Keratinocyte (primary cell): ENCODE measurements at regions not wholly inside any gene's neighbourhood (a gene's known extent, or its start where the extent isn't known, plus 50 kb on each side); places are given as distances from the start of the nearest gene placed in this dataset.

ENCODE experiments used
- DNase-seq: peaks from one replicate; pipeline ENCODE4 v3.0.0-alpha.2; 2011; ENCODE audit warnings: low read depth, missing footprints, low spot score
- FAIRE-seq: peaks from 2 replicates; lab custom pipeline; 2011; peaks lifted over from hg19 to GRCh38; lab: Jason Lieb, UNC
- H2AFZ ChIP-seq: 2 replicates; pipeline ENCODE4 v1.6.0; 2012; ENCODE audit warnings: low read length, control low read depth, inconsistent platforms; ENCODE audit not compliant: control insufficient read depth
- H3K27ac ChIP-seq: 2 replicates; pipeline ENCODE4 v1.5.1; 2011; ENCODE audit warnings: low read length; ENCODE audit not compliant: control insufficient read depth, insufficient read depth
- H3K27me3 ChIP-seq: 3 replicates; pipeline ENCODE4 v1.6.0; 2011; ENCODE audit warnings: low read length; ENCODE audit not compliant: control insufficient read depth, insufficient read depth; ENCODE audit errors: extremely low read depth
- H3K36me3 ChIP-seq, 2 experiments: 2 replicates in 1 of 2; 3 replicates in 1 of 2; pipeline ENCODE4 v1.5.1; 2011; ENCODE audit warnings: low read length in 2 of 2, mild to moderate bottlenecking in 1 of 2; ENCODE audit not compliant: control insufficient read depth in 2 of 2, insufficient read depth in 2 of 2; ENCODE audit errors: extremely low read depth in 1 of 2
- H3K4me1 ChIP-seq: 3 replicates; pipeline ENCODE4 v1.5.1; 2011; ENCODE audit warnings: low read length; ENCODE audit not compliant: control insufficient read depth, insufficient read depth; ENCODE audit errors: extremely low read depth
- H3K4me2 ChIP-seq: 3 replicates; pipeline ENCODE4 v1.6.0; 2011; ENCODE audit warnings: low read depth, low read length; ENCODE audit not compliant: control insufficient read depth, insufficient read depth; ENCODE audit errors: extremely low read depth
- H3K4me3 ChIP-seq, 3 experiments: fragments of 200-600 bp in 1 of 3; sonication (generic) in 1 of 3; 2 replicates in 2 of 3; 3 replicates in 1 of 3; pipeline ENCODE4 v1.5.1; 2011 to 2016; ENCODE audit warnings: low read length in 3 of 3, mild to moderate bottlenecking in 3 of 3, control low read depth in 2 of 3, inconsistent platforms in 1 of 3, low read depth in 1 of 3, mixed read lengths in 1 of 3, mixed run types in 1 of 3, moderate library complexity in 1 of 3; ENCODE audit not compliant: control insufficient read depth in 2 of 3, insufficient read depth in 2 of 3; ENCODE audit errors: extremely low read depth in 1 of 3
- H3K79me2 ChIP-seq: 2 replicates; pipeline ENCODE4 v1.6.0; 2012; ENCODE audit warnings: low read length; ENCODE audit not compliant: control insufficient read depth, insufficient read depth
- H3K9ac ChIP-seq: 3 replicates; pipeline ENCODE4 v1.6.0; 2011; ENCODE audit warnings: low read length; ENCODE audit not compliant: control insufficient read depth, insufficient read depth; ENCODE audit errors: extremely low read depth
- H3K9me1 ChIP-seq: 3 replicates; pipeline ENCODE4 v1.6.0; 2011; ENCODE audit warnings: low read length; ENCODE audit not compliant: control insufficient read depth, insufficient read depth; ENCODE audit errors: extremely low read depth
- H3K9me3 ChIP-seq: 2 replicates; pipeline ENCODE4 v1.5.1; 2012; ENCODE audit warnings: low read depth, low read length; ENCODE audit not compliant: control insufficient read depth
- H4K20me1 ChIP-seq: 3 replicates; pipeline ENCODE4 v1.6.0; 2011; ENCODE audit warnings: low read length; ENCODE audit not compliant: control insufficient read depth, insufficient read depth; ENCODE audit errors: extremely low read depth
- EZH2 ChIP-seq: IDR thresholded peaks from one replicate; pipeline ENCODE4 v1.6.1; 2012; ENCODE audit warnings: inconsistent platforms, mild to moderate bottlenecking, low read length, moderate library complexity
- dilution Hi-C: fragments of 300-500 bp; cut with MboI; formaldehyde crosslinking; loops from one replicate; pipeline ENCODE4 v1.7.0; 2020; ENCODE audit warnings: low sequenced_read_pairs; ENCODE audit not compliant: extremely low pct_ligation_motif_present
- TF ChIP-seq, protein P1 (sequence below), 3 experiments: IDR thresholded peaks in 1 of 3; conservative IDR thresholded peaks in 1 of 3; optimal IDR thresholded peaks in 1 of 3; 2 replicates in 2 of 3; 3 replicates in 1 of 3; pipeline versions ENCODE3 to v1.5.1; 2011; ENCODE audit warnings: low read length in 3 of 3, mild to moderate bottlenecking in 3 of 3, moderate library complexity in 2 of 3, control low read depth in 1 of 3, inconsistent platforms in 1 of 3; ENCODE audit not compliant: insufficient read depth in 2 of 3; ENCODE audit errors: extremely low read depth in 1 of 3

DNA sequence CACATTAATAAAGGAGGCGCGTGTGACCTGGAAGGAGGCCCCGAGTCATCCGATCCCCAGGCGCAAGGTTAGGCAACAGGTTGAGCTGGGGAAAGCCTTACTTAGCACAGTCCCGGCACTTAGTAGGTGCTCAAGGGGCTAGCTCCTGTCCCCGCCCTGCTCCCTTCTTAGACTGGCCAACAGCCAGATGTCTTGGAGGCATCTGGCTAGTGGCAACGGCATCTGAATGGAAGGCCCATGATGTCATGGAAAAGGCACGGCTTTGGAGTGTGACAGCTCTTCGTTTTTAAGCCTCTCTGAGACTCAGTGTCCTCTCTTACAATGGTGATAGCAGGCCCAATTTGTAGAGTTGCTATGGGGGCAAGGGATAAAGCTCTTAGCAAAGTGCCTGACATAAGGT is 258.3 kb downstream of the CYRIA start:
- Histone ChIP-seq H3K27ac (no peak overlapping the region), H2AFZ (no peak overlapping the region), H3K9me1 (no peaks in the 10 kb centered on the region), H3K9ac (no peak overlapping the region), H3K4me2 (no peak overlapping the region), H4K20me1 (no peaks in the 10 kb centered on the region), H3K9me3 (no peaks in the 10 kb centered on the region), H3K4me1 (no peaks in the 10 kb centered on the region), H3K36me3 (no peaks in the 10 kb centered on the region), H3K79me2 (no peaks in the 10 kb centered on the region), H3K27me3 (no peaks in the 10 kb centered on the region), H3K4me3 (no peak overlapping the region)
- FAIRE-seq (no peak), DNase-seq (no peak)
- dilution Hi-C loops, result no loop called here
- TF ChIP-seq EZH2, result no peak
- TF ChIP-seq, protein P1, sequence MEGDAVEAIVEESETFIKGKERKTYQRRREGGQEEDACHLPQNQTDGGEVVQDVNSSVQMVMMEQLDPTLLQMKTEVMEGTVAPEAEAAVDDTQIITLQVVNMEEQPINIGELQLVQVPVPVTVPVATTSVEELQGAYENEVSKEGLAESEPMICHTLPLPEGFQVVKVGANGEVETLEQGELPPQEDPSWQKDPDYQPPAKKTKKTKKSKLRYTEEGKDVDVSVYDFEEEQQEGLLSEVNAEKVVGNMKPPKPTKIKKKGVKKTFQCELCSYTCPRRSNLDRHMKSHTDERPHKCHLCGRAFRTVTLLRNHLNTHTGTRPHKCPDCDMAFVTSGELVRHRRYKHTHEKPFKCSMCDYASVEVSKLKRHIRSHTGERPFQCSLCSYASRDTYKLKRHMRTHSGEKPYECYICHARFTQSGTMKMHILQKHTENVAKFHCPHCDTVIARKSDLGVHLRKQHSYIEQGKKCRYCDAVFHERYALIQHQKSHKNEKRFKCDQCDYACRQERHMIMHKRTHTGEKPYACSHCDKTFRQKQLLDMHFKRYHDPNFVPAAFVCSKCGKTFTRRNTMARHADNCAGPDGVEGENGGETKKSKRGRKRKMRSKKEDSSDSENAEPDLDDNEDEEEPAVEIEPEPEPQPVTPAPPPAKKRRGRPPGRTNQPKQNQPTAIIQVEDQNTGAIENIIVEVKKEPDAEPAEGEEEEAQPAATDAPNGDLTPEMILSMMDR (optimal IDR thresholded peaks at IDR 0.05 in 1 of 3, IDR thresholded peaks at IDR 0.05 in 1 of 3, conservative IDR thresholded peaks at IDR 0.05 in 1 of 3; ENCODE audit: extremely low read depth in 1 of 3, insufficient read depth in 2 of 3, low read length in 3 of 3), result no peak

DNA sequence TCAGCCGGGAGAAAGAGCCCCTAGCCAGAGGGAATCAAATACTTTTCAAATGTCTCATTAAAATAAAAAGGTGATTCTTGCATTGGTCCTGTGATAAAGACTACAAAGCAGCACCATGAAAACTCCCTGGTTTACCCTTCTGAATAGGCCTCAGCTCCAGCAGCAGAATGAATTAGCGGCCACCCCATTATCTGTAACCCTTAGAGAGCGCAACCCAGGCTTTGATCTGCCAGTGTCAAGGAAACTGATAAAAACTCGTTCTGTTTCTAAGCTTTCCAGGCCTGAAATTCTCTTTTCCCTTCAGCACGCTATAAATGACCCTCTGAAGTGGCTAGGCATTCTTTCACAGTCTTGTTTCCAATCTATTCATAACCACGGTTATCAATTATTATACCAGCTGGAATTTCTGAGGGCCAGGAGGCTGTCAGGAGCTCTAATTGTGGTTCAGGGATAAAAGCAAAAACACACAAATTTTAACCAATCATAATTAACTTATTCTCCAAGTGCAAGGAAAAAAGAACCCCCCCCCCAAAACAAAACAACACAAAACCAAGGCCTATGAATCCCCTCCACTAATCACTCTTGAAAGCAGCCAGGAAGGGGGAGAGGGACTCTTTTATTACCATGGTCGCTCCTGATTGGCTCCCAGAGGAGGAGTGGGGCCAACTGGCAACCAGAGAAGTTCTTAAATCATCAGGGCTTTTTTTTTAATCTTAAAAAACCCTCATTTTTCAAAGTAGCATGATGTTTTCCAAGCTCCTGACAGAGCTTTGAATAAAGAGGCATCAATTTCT is 258.9 kb downstream of the CYRIA start:
- Histone ChIP-seq H3K79me2 (no peaks in the 10 kb centered on the region), H3K36me3 (no peaks in the 10 kb centered on the region), H3K9ac (no peak overlapping the region), H3K9me3 (no peaks in the 10 kb centered on the region), H3K27ac (no peak overlapping the region), H3K9me1 (no peaks in the 10 kb centered on the region), H3K4me1 (no peaks in the 10 kb centered on the region), H3K4me3 (no peak overlapping the region), H3K4me2 (no peak overlapping the region), H4K20me1 (no peaks in the 10 kb centered on the region), H2AFZ (no peak overlapping the region), H3K27me3 (no peaks in the 10 kb centered on the region)
- no peak for TF ChIP-seq EZH2
- TF ChIP-seq, protein P1 (optimal IDR thresholded peaks at IDR 0.05 in 1 of 3, IDR thresholded peaks at IDR 0.05 in 1 of 3, conservative IDR thresholded peaks at IDR 0.05 in 1 of 3; ENCODE audit: extremely low read depth in 1 of 3, insufficient read depth in 2 of 3, low read length in 3 of 3), result no peak
- no peak for DNase-seq
- FAIRE-seq, result no peak
- dilution Hi-C loops, result no loop called here
